HG03439 (cell line): ENCODE measurements at regions not wholly inside any gene's neighbourhood (a gene's known extent, or its start where the extent isn't known, plus 50 kb on each side); places are given as distances from the start of the nearest gene placed in this dataset.
"Not testable (repeated sequence)": the region's sequence is repeated elsewhere in the genome, so short reads cannot be mapped to it uniquely, and the experiment has no call there.

Experiments
- ATAC-seq: cut with Tn5 transposase; IDR thresholded peaks from one replicate; pipeline ENCODE4 v1.9.1; 2021; ENCODE audit warnings: mild to moderate bottlenecking, moderate library complexity; ENCODE audit not compliant: unreplicated experiment

DNA sequence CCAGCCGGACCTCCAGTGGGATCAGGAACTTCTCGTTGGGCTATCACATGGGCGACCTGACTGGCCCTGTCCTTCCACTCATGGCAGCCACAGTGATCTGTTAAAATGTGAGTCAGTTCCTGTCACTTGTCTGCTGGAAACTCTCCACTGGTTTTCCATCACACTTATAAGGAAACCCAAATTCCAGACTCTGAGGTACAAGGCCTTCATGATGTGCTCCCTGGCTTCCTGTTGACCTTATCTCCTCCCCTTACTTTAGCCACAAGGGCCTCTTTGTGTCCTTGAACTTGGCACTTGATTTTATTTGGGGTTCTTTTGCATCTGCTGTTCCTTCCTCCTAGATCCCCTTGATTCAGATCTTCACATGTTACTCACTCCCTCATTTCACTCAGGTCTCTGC lies 96.8 kb downstream of the TENT5C start:
- no peak for ATAC-seq

DNA sequence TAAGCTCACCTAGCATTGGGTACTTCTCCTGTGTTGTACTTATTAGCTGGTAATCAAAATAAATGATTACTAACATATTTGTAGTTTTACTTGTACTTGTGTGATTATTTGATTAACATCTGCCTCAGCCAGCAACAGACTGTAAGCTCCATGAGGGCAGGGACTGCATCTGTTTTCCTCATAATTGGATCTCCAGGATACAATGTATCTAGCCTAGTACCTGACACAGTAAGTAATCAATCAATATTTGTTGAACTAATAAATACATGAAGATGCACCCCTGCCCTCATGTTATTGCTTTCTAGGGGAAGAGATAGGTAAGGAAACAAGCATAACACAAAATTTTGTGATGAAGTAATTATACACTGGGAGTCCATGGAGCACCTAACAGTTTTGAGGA lies 101.5 kb downstream of the TENT5C start:
- ATAC-seq: no peak

DNA sequence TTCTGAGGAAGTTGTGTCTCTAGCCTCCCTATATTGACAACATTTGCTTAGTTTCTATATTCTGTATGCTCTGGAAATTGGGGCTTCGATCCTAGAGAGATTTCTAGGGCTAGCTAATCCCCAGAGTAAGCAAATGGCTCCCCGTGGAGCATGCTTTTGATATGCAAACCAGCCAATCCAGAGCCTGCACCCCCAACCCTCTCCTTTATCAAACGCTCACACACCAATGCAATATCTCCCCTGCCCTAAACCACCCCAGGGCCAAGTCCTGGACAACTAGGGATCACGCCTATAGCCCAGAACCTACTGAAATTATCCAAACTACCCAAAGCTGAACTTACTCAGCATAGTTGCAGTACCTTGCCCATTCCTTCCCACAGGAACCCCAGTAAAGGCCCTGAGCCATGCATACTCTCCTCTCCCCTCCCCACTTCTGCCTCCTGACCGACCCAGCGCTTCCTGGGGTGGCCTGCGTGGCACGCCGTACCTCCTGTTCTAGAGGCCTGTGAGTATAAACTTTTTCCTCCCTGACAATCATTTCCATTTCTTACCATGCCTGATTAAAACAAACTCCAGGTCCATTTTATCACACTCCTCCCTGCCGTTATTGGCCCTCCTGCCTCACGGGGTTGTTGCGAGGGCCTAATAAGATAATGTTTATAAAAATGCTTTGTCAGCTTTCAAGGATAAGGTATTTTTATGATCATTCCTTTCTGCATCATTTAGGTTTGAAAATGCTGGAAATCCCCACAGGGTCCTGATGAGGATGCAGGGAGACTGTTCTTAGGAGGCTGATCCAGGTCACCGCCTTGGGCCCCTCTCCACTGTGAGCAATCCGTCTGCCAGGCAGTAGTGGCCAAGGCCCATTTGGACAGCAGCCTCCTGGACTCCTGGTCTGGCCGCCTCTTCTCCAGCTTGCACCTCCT lies 102.7 kb downstream of the TENT5C start:
- ATAC-seq: no peak

DNA sequence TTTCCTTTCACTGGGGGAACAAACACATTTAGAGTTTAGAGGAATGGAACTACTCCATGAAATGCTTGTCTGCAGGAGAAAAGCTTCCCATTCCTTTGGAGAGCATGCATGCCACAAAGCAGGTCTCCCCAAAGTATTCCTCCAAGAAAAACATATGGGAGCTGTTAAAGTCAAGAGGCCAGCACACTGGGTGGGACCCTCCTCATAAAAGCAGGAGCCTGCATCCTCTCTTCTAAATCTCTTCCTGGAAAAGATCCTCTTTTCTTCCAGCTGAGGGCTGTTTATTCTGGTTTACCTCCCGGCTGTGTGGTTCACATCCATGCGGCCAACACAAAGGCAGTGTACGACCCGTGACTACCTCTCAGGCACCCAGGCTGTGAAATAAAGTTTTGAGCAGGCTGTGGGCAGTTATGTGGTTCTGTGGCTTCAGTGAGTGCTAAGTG lies 103.4 kb downstream of the TENT5C start:
- no peak for ATAC-seq

DNA sequence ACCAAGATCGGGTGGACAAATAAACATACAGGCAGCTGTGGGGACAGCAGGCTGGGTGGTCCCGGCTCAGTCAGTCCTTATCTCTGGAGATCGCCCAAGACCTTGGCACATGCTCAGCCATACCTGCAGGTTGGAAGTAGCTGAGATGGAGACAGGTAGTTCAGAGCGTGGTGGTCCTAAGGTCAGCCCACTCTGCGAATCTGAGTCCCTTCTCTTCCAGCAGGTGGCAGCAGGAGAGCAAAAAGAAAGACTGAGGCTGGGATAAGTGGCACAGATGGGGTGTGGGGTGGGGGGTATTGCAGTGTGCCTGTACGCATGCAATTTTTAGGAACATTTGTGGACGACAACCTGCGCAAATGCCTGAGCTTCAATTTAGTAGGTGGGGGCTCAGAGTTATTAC lies 104.9 kb downstream of the TENT5C start:
- no peak for ATAC-seq

DNA sequence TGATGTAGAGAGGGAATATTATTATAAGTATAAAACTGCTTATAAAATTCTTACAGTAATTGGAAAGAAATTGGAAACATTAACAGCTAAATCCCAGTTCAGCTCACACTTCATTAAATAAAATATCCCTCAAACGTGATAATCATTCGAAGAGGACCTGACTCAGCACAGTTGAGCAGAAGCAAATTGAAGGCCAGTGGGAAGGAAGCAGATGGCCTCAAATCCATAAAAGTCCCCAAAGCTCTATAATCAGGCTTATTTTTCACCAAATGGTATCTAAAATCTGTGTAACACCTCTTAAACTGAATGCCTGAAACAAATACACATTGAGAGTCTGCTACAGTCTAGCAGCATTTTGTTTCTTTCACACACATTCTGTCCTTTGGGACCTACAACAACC lies 106.8 kb downstream of the TENT5C start:
- no peak for ATAC-seq

DNA sequence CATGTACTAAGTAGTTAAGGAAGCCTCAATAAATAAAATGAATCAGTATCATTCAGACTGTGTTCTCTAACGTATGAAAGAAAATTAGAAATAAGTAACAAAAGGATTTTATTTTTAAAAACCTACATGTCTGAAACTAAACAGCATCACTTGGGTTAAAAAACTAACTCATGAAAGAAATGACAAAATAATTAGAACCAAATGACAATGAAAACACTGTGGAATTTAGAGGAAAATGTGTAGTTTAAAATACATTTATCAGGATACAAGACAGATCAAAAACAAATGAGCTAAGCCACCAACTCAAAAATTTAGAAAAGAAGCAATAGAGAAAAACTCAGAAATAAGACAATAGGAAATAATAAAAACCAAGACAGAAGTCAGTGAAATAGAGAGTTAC lies 108.7 kb downstream of the TENT5C start:
- no peak for ATAC-seq

DNA sequence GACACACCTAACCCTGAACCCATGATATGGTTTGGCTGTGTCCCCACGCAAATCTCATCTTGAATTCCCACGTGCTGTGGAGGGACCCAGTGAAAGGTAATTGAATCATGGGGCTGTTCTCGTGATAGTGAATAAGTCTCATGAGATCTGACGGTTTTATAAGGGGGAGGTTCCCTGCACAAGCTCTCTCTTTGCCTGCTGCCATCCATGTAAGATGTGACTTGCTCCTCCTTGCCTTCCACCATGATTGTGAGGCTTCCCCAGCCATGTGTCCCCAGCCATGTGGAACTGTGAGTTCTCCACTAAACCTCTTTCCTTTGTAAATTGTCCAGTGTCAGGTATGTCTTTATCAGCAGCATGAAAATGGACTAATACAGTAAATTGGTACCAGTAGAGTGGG lies 110.2 kb downstream of the TENT5C start:
- ATAC-seq: not testable (repeated sequence)

DNA sequence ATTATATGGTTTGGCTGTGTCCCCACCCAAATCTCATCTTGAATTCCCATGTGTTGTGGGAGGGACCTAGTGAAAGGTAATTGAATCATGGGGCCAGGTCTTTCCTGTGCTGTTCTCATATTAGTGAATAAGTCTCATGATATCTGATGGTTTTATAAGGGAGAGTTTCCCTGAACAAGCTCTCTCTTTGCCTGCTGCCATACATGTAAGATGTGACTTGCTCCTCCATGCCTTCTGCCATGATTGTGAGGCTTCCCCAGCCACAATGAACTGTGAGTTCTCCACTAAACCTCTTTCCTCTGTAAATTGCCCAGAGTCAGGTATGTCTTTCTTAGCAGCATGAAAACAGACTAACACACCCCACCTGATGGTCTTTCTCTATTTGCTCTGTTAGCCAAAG lies 112.1 kb downstream of the TENT5C start:
- not testable (repeated sequence) for ATAC-seq

DNA sequence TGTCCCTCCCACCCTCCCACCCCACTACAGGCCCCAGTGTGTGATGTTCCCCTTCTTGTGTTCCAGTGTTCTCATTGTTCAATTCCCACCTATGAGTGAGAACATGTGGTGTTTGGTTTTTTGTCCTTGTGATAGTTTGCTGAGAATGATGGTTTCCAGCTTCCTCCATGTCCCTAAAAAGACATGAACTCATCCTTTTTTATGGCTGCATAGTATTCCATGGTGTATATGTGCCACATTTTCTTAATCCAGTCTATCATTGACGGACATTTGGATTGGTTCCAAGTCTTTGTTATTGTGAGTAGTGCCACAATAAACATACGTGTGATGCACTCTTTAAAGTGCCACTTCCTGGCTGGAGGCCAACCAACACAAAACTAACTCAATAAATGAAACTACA lies 112.7 kb downstream of the TENT5C start:
- not testable (repeated sequence) for ATAC-seq

DNA sequence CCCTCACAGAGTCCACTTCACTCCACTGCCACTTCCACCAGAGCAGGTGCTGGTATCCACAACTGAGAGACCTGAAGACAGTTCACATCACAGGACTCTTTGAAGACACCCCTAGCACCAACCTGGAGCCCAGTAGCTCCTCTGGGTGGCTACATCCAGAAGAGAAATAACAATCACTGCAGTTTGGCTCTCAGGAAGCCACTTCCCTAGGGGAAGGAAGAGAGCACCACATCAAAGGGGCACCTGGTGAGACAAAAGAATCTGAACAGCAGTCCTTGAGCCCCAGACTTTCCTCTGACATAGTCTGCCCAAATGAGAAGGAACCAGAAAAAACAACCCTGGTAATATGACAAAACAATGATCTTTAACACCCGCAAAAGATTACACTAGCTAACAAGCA lies 113.2 kb downstream of the TENT5C start:
- no peak for ATAC-seq

DNA sequence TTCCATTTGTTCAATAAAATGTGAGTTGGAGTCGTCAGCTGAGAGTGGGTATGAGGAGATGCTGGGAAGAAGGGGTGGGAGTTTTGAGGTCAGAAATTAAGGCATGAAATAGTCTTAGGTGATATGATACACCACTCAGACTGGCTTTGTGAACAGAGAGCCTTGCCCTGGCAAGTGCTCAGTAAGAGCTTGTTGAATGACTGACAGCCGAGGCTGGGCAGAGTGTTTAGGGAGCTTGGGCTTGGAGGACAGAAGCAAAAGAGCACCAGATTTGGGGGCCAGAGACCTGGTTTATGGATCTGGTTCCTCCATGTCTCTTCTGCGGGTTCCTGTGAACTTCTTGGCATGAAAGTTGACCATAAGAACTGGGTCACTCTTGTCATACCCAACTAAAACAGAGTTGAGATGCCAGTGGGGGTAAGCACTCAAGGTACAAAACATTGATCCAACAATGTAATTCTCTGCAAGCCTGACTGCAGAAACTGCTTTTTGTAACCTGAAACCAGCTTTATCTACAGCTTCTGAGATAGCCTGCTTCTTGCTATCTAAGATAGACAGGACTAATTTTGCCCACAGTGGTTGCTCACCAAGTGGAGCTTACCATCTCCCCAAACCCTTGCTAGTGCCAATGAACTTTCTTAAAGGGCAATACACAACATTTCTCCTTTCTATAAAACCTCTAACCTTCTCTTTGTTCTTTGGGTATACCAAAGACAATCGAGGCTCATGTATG lies 126.4 kb downstream of the TENT5C start:
- ATAC-seq: no peak

DNA sequence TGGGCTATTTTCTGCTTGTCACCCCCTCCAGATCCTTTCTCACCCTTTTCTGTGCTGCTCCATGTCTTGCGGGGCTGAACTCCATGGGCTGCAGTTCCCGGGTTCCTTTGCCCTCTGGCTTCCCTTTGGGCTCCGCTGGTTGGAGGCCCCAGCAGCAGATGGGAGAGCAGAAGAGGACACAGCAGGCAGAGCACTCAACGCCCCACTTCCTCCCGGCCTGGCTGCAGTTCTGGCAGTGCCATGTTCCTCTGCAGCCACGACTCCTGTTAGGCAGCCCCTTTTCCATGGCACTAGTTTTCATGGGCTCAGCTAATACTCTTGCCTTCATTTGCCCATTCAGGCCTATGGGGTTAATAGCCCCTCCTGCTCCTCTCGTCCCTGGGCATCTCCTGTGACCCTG lies 127.1 kb downstream of the TENT5C start:
- ATAC-seq: no peak

DNA sequence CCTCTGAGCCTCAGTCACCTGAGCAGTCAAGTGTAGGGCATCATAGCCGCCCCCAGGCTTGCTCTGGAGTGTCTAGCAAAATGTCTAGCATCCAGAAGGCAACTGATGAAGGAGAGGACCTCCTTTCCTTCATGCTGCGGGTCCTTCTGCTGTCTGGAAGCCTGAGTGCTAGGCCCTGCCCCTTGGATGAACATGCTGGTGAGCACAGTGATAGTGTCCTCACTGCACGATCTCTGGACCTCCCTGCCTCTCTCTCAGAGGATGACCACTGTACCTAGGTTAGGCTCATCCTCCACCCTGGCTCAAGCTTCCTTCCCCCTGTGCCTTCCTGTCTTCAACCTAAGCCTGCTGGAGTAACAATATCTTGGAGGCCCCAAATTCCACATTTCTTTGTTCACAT lies 128.6 kb downstream of the TENT5C start:
- no peak for ATAC-seq

DNA sequence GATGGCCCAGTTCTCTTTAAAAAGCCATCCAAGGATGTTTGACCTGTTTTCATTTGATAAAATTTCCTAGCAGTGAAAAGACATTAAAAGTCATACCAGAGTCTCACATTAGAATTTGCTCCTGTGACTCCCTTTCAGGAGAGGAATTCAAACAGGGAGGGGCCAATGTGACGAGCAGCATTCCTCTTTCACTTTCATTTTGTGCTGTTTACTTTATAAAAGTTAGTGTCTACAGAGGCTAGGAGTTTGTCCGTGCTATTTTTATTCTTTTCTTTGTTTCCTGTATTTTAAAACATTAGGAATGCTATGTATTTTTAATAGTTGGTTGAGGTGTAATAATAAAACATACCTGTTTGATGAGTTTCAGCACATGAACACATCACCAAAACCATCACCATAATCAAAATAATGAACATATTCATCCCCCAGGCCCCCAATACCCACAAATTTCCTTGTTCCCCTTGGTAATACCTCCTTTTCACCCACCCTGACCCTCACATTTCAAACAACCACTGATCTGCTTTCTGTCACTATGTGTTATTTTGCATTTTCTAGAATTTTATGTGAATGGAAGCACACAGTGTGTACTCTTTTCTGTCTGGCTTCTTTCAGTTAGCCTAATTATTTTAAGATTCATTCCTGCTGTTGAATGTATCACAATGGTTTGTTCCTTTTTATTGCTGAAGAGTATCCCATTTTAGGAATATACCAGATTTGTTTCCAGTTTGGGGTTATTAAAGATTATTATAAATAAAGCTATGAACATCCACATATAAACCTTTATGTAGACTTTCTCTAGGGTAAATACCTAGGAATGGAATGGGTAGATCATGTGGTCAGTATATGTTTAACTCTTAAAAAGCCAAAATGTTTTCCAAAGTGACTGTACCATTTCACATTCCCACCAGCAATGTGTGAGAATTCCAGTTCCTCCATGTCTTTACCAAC lies 129.5 kb downstream of the TENT5C start:
- ATAC-seq: peak; percentile 56

DNA sequence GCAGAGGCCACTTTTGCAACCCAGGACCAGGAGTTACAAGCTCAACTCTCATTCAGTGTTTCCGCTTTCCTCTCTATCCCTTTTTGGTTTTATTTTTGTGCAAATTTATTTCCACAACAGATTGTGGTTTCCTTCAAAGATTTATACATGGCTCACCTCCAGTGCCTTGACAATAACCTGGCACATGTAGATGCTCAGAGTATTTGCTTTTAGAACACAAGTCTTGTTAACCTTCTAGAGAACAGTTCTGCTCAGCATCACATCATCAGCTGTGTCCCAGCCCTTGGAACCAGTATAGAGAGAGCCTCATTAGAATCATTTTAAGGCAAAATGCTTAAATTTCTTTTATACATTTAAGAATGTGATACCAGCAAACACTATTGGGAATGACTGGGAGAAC lies 133.7 kb downstream of the TENT5C start:
- no peak for ATAC-seq

DNA sequence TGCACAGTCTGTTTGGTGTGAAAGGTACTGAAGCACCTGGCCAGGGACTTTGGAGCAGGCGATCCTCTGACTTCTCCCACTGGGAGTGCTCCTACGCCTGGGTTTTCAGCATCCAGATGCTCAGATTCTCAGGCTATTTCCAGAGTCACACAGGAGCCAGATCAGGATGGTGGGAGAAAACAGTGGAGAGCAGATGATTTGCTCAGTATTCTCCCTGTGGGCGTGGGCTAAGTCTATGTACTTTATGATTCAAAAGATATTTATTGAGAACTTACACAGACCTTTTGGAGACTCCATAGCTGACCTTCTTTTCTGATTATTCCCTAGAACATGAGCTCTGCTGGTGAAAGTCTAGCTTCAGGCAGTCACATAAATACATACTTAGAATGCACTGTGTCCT lies 134.6 kb downstream of the TENT5C start:
- ATAC-seq: no peak

DNA sequence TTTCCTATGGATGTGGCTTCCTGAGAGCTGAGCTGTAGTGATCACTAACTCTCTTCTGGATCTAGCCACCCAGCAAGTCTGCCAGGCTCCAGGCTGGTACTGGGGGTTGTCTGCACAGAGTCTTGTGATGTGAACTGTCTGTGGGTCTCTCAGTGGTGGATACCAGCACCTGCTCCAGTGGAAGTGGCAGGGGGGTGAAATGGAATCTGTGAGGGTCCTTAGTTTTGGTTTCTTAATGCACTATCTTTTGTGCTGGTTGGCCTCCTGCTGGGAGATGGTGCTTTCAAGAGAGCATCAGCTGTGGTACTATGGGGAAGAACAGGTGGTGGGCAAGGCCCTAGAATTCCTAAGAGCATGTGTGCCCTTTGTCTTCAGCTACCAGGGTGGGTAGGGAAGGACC lies 140.7 kb downstream of the TENT5C start:
- not testable (repeated sequence) for ATAC-seq

DNA sequence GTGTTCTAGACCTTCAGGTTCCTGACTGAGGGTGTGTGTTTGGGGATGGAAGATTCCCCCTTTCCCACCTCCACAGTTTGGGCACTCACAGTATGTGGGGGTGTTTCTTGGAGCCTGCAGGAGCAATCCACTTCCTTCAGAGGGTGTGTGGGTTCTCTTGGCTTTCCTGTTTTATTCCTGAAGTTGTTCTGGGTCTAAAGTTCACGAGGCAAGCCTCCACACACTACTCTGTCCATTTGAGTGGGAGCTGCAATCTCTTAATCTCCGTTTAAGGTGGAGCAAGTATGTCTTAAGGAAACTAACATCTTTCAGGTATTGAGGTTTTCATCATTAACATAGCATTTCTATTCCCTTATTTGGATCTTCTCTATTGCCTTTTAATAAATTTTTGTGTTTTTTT lies 141.8 kb downstream of the TENT5C start:
- no peak for ATAC-seq

DNA sequence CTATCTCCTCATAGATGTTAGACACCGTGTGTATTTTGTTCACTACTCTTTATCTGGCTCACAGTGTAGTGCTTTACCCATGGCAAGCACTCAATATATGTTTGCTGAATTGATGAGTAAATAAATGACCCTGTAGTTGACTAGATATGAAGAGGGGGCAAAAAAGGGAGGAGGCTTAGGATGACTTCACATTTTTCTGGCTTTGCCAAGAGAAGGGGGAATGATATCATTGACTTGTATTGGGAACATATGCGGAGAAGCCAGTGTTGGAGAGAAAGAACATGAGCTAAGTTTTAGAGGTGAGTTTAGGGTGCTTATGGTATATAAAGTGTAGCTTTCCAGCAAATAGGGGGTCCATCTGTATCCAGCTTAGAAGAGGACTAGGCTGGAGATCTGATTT lies 145.5 kb downstream of the TENT5C start:
- no peak for ATAC-seq

DNA sequence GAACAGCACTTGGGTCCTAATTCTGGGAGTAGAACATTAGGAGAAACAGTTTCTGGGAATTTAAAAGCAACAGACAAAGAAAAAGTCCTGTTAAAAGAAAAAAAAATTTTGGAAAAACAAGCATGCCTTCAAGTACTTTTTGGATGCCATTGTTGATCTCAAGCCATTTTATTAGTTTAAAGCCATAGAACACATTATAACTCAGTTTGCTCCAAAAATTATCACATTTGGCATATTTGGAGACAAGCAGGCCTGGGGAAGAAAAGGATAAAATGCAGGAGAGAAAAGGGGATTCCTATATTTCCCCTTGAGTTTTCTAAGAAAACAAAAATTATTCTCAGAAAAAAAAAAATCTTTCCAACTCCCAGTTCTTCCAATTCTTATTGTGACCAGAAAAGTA lies 146.8 kb downstream of the TENT5C start:
- ATAC-seq: no peak
